WTC11 (cell line): ENCODE measurements at regions not wholly inside any gene's neighbourhood (a gene's known extent, or its start where the extent isn't known, plus 50 kb on each side); places are given as distances from the start of the nearest gene placed in this dataset.

Experiments used
- ATAC-seq: fragments of 200-7000 bp; cut with Tn5 transposase; 2 replicates; pipeline ENCODE4 v1.10.0; 2021; ENCODE audit warnings: mild to moderate bottlenecking, moderate library complexity
- CTCF ChIA-PET: fragments of 300-600 bp; sonication (Branson Sonifier 250); formaldehyde crosslinking; loops from one replicate; lab custom pipeline; 2021; ENCODE audit warnings: antibody characterized with exemption; lab: Charles Lee
- POLR2A ChIA-PET: fragments of 350-600 bp; sonication (Branson Sonifier 250); formaldehyde crosslinking; loops from one replicate; lab custom pipeline; 2021; ENCODE audit warnings: antibody characterized with exemption; lab: Charles Lee
- DNase-seq: peaks from one replicate; pipeline ENCODE4 v3.0.0; 2021; ENCODE audit warnings: low spot score
- H3K27ac Mint-ChIP-seq: 2 replicates; pipeline ENCODE4 v1.8.0; 2021; ENCODE audit warnings: mixed read lengths
- H3K27me3 Mint-ChIP-seq: 2 replicates; pipeline ENCODE4 v1.8.0; 2021; ENCODE audit warnings: low read depth, mild to moderate bottlenecking, moderate library complexity, mixed read lengths
- H3K36me3 Mint-ChIP-seq: 2 replicates; pipeline ENCODE4 v1.8.0; 2021; ENCODE audit warnings: mixed read lengths
- H3K4me1 Mint-ChIP-seq: 2 replicates; pipeline ENCODE4 v1.8.0; 2022; ENCODE audit warnings: mixed read lengths
- H3K4me3 Mint-ChIP-seq: 2 replicates; pipeline ENCODE4 v1.8.0; 2021; ENCODE audit warnings: mild to moderate bottlenecking, moderate library complexity, mixed read lengths
- H3K9me3 Mint-ChIP-seq: 2 replicates; pipeline ENCODE4 v1.8.0; 2021; ENCODE audit warnings: mixed read lengths
- AR ChIP-seq: fragments of 250-450 bp; sonication (Bioruptor Pico); IDR thresholded peaks from 2 replicates; pipeline ENCODE4 v1.9.0; 2021; ENCODE audit warnings: mild to moderate bottlenecking
- ATF2 ChIP-seq: sonication (generic); formaldehyde crosslinking; IDR thresholded peaks from 2 replicates; pipeline ENCODE4 v1.8.1; 2022; ENCODE audit warnings: low read depth, missing genetic modification reagents, borderline replicate concordance
- E2F1 ChIP-seq: sonication (generic); formaldehyde crosslinking; IDR thresholded peaks from 2 replicates; pipeline ENCODE4 v1.8.0; 2022; ENCODE audit warnings: mild to moderate bottlenecking, missing genetic modification reagents
- E2F4 ChIP-seq: sonication (generic); formaldehyde crosslinking; IDR thresholded peaks from 2 replicates; pipeline ENCODE4 v1.8.1; 2022; ENCODE audit warnings: low read depth, mild to moderate bottlenecking, moderate library complexity, missing genetic modification reagents, borderline replicate concordance
- FOXJ3 ChIP-seq: sonication (generic); formaldehyde crosslinking; IDR thresholded peaks from 2 replicates; pipeline ENCODE4 v1.9.0; 2021; ENCODE audit warnings: missing genetic modification reagents, mild to moderate bottlenecking, borderline replicate concordance
- FOXP1 ChIP-seq: sonication (generic); formaldehyde crosslinking; IDR thresholded peaks from 2 replicates; pipeline ENCODE4 v1.8.0; 2022; ENCODE audit warnings: missing genetic modification reagents, mild to moderate bottlenecking, moderate library complexity, borderline replicate concordance
- FOXP4 ChIP-seq: sonication (generic); formaldehyde crosslinking; IDR thresholded peaks from 2 replicates; pipeline ENCODE4 v1.8.0; 2022; ENCODE audit warnings: mild to moderate bottlenecking, missing genetic modification reagents
- GRHL2 ChIP-seq: fragments of 250-450 bp; sonication (Bioruptor Pico); IDR thresholded peaks from 2 replicates; pipeline ENCODE4 v1.8.0; 2022; ENCODE audit warnings: mild to moderate bottlenecking, moderate library complexity; ENCODE audit not compliant: insufficient replicate concordance, severe bottlenecking
- GTF2I ChIP-seq: fragments of 250-450 bp; sonication (Bioruptor Pico); conservative IDR thresholded peaks from 2 replicates; pipeline ENCODE4 v1.4.0; 2021; ENCODE audit warnings: mild to moderate bottlenecking
- MXD4 ChIP-seq: fragments of 250-450 bp; sonication (Bioruptor Pico); IDR thresholded peaks from 2 replicates; pipeline ENCODE4 v1.8.0; 2021; ENCODE audit warnings: mild to moderate bottlenecking, moderate library complexity, borderline replicate concordance
- NR1H2 ChIP-seq: sonication (generic); formaldehyde crosslinking; IDR thresholded peaks from 2 replicates; pipeline ENCODE4 v1.9.0; 2021; ENCODE audit warnings: mild to moderate bottlenecking, moderate library complexity, missing genetic modification reagents
- NR2C2 ChIP-seq: sonication (generic); formaldehyde crosslinking; IDR thresholded peaks from 2 replicates; pipeline ENCODE4 v1.8.0; 2022; ENCODE audit warnings: mild to moderate bottlenecking, missing genetic modification reagents
- PREB ChIP-seq: sonication (generic); formaldehyde crosslinking; IDR thresholded peaks from 2 replicates; pipeline ENCODE4 v1.8.1; 2022; ENCODE audit warnings: mild to moderate bottlenecking, missing genetic modification reagents, moderate library complexity, borderline replicate concordance
- SMAD3 ChIP-seq: sonication (generic); formaldehyde crosslinking; IDR thresholded peaks from 2 replicates; pipeline ENCODE4 v1.8.0; 2022; ENCODE audit warnings: missing genetic modification reagents, mild to moderate bottlenecking, borderline replicate concordance
- STAT6 ChIP-seq: sonication (generic); formaldehyde crosslinking; conservative IDR thresholded peaks from 2 replicates; pipeline ENCODE4 v1.8.1; 2023; ENCODE audit warnings: mild to moderate bottlenecking, low read depth, missing genetic modification reagents, moderate library complexity
- USF1 ChIP-seq: sonication (generic); formaldehyde crosslinking; IDR thresholded peaks from 2 replicates; pipeline ENCODE4 v1.8.0; 2022; ENCODE audit warnings: mild to moderate bottlenecking, missing genetic modification reagents
- ZNF281 ChIP-seq: sonication (generic); formaldehyde crosslinking; IDR thresholded peaks from 2 replicates; pipeline ENCODE4 v1.8.0; 2023; ENCODE audit warnings: mild to moderate bottlenecking, missing genetic modification reagents

- TF ChIP-seq FOXP4 (CRISPR knock-in tag): no peak
These were observed 217.3 kb upstream of the KLF4 start (continued) for GRCh38 chr9:107706701-107707427.

- H3K4me3 Mint-ChIP-seq: no peak overlapping the region
- TF ChIP-seq NR2C2 (CRISPR knock-in tag) (no peak), ZNF281 (CRISPR knock-in tag) (no peak), USF1 (CRISPR knock-in tag) (no peak), GRHL2 (CRISPR knock-in tag) (no peak), PREB (CRISPR knock-in tag) (no peak), STAT6 (CRISPR knock-in tag) (no peak), MXD4 (CRISPR knock-in tag) (no peak), E2F1 (CRISPR knock-in tag) (no peak), E2F4 (no peak), FOXJ3 (no peak), ATF2 (CRISPR knock-in tag) (no peak), AR (CRISPR knock-in tag) (no peak), SMAD3 (CRISPR knock-in tag) (no peak), FOXP1 (CRISPR knock-in tag) (no peak), NR1H2 (CRISPR knock-in tag) (no peak), GTF2I (CRISPR knock-in tag) (no peak)
- H3K9me3 Mint-ChIP-seq: peaks cover 3% of the 10 kb centered on the region; the same call in 1 of the 2 replicates
- no peak overlapping the region for H3K27ac Mint-ChIP-seq
- H3K27me3 Mint-ChIP-seq: no peaks in the 10 kb centered on the region; the same call in 1 of the 2 replicates
- no peaks in the 10 kb centered on the region for H3K36me3 Mint-ChIP-seq
- ChIA-PET CTCF (no interaction called here), POLR2A (no interaction called here)
- no peak for ATAC-seq
- H3K4me1 Mint-ChIP-seq: no peaks in the 10 kb centered on the region
- DNase-seq: no peak
These were observed 216.0 kb upstream of the KLF4 start for GRCh38 chr9:107705521-107705920.
